Adrenal gland (tissue), 9 donors: ENCODE measurements at regions not wholly inside any gene's neighbourhood (a gene's known extent, or its start where the extent isn't known, plus 50 kb on each side); places are given as distances from the start of the nearest gene placed in this dataset.

Source experiments
- DNase-seq, 7 donors: peaks; one replicate each; pipeline ENCODE4 v3.0.0-alpha.2; 2019 to 2020
- H3K27ac ChIP-seq, 5 donors: fragments of 200-600 bp; sonication (generic) in 4 of 5; 1 replicate in 3 of 5; 2 replicates in 2 of 5; pipeline versions ENCODE4 v1.5.1 to v1.8.0; 2016 to 2020; ENCODE audit warnings: mild to moderate bottlenecking in 1 of 5
- H3K27me3 ChIP-seq: fragments of 200-600 bp; 2 replicates; pipeline ENCODE4 v1.8.0; 2021
- H3K36me3 ChIP-seq, 2 donors: fragments of 200-600 bp; replicated peaks in 1 of 2; 1 replicate in 1 of 2; 2 replicates in 1 of 2; pipeline versions ENCODE4 v1.5.1 to v1.8.0; 2018 to 2022
- H3K4me1 ChIP-seq, 2 donors: fragments of 200-600 bp; replicated peaks in 1 of 2; 1 replicate in 1 of 2; 2 replicates in 1 of 2; pipeline versions ENCODE4 v1.5.1 to v1.8.0; 2018 to 2021
- H3K4me3 ChIP-seq, 4 donors: fragments of 200-600 bp; sonication (generic) in 3 of 4; one replicate each; pipeline ENCODE4 v1.5.1; 2016 to 2018
- H3K9me3 ChIP-seq, 3 donors: fragments of 200-600 bp; sonication (generic) in 1 of 3; replicated peaks in 1 of 3; 1 replicate in 2 of 3; 2 replicates in 1 of 3; pipeline versions ENCODE4 v1.5.1 to v1.8.0; 2016 to 2021
- CTCF ChIP-seq, 6 experiments: fragments of 450-650 bp in 4 of 6; fragments of 200-600 bp in 2 of 6; sonication (generic) in 1 of 6; IDR thresholded peaks; 1 replicate in 5 of 6; 2 replicates in 1 of 6; pipeline versions ENCODE4 v1.5.1 to v1.8.0; 2016 to 2021; ENCODE audit warnings: antibody characterized with exemption in 6 of 6, mild to moderate bottlenecking in 2 of 6, moderate library complexity in 1 of 6
- POLR2A ChIP-seq, 2 donors: fragments of 450-650 bp; IDR thresholded peaks; one replicate each; pipeline ENCODE4 v1.6.1; 2017; ENCODE audit warnings: antibody characterized with exemption in 2 of 2, mild to moderate bottlenecking in 2 of 2, moderate library complexity in 1 of 2
- WGBS, 4 donors: extraction: QIAGEN DNeasy Blood & Tissue Kit in 2 of 4; methylation state at CpG; one replicate each; pipeline versions ENCODE4 v1.1.5 to v1.1.7; 2013 to 2017; 5-methylcytosine and 5-hydroxymethylcytosine counted together
- intact Hi-C, 2 donors: fragments of 100-400 bp; cut with DNase I; formaldehyde crosslinking; loops; one replicate each; pipeline versions ENCODE4 v1.14.1 to v1.15.0; 2022 to 2023
- donor health status: healthy with polysubstance abuse.
- donor health status: Bipolar disorder and iron deficiency.
- donor health status: DM: yes; HTN: yes; CAD: no.
- donor health status: DM: no; HTN: no; CAD: no.
- donor health status: DM: no; HTN: no; CAD: no.

DNA sequence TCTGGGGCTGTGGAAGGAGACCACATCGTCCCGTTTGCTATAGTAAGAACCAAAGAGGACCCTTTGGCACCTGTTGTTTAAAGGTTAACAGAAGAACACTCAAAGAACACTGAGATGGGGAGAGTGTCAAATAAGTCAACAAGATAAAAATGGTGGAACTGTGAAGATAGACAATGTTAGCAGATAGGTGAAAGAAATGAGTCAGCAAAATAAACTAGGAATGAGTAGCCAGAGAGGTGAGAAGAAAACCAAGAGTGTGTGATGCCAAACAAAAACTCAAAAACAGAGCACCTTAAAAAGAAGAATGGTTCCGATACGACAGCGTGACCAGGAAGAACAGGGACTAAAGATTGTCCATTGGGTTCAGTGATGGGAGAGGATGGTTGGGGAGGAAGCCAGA lies 74.7 kb upstream of the PIWIL1 start:
- TF ChIP-seq POLR2A (IDR thresholded peaks at IDR 0.05) = no peak
- TF ChIP-seq CTCF (IDR thresholded peaks at IDR 0.05) = no peak
- whole genome bisulfite sequencing, 4 donors = 77 to 86% (median 80%) methylated on average over 5 of the region's 5 CpGs
- H3K9me3 ChIP-seq = no peaks in the 10 kb centered on the region
- no peak for DNase-seq
- H3K27ac ChIP-seq = no peak overlapping the region
- intact Hi-C loops = no loop called here
- H3K4me3 ChIP-seq = no peak overlapping the region
- no peaks in the 10 kb centered on the region for H3K36me3 ChIP-seq
- H3K27me3 ChIP-seq = peaks cover 12% of the 10 kb centered on the region
- H3K4me1 ChIP-seq = no peaks in the 10 kb centered on the region

GRCh38 chr12:130263996-130264395 lies 73.7 kb upstream of the PIWIL1 start:
- WGBS, 4 donors = 67 to 84% (median 81%) methylated on average over 7 of the region's 7 CpGs
- intact Hi-C loops = no loop called here
- Histone ChIP-seq H3K4me3 (no peak overlapping the region), H3K9me3 (no peaks in the 10 kb centered on the region), H3K4me1 (no peaks in the 10 kb centered on the region), H3K27ac (no peak overlapping the region), H3K27me3 (peaks cover 19% of the 10 kb centered on the region), H3K36me3 (no peaks in the 10 kb centered on the region)
- DNase-seq = no peak
- TF ChIP-seq CTCF (IDR thresholded peaks at IDR 0.05) = no peak
- TF ChIP-seq POLR2A (IDR thresholded peaks at IDR 0.05) = no peak

DNA sequence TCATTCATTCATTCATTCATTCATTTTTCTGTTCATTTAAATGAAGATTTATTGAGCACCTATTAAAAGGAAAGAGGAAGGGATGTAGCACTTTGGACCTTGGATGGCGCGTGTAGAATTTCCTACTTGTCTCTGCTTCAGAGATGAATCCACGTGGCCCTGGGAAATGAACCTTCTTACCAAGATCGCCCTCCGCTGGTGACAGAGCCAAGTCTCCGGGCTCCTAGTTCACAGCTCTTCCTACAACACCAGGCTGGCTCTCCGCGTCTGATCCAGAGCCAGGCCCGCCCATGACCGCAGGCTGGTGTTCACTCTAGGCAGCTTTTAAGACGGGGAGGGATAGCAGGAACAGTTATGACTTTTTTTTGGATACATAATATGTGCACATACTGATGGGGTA lies 70.9 kb upstream of the PIWIL1 start:
- peaks cover 19% of the 10 kb centered on the region for H3K27me3 ChIP-seq
- intact Hi-C loops = no loop called here
- TF ChIP-seq POLR2A (IDR thresholded peaks at IDR 0.05) = no peak
- TF ChIP-seq CTCF (IDR thresholded peaks at IDR 0.05) = no peak
- no peak overlapping the region for H3K4me3 ChIP-seq
- no peak overlapping the region for H3K27ac ChIP-seq
- H3K36me3 ChIP-seq = no peaks in the 10 kb centered on the region
- H3K9me3 ChIP-seq = no peaks in the 10 kb centered on the region
- WGBS, 4 donors = 20 to 44% (median 39%) methylated on average over 8 to 11 of the region's 11 CpGs
- no peak for DNase-seq
- H3K4me1 ChIP-seq = no peaks in the 10 kb centered on the region

DNA sequence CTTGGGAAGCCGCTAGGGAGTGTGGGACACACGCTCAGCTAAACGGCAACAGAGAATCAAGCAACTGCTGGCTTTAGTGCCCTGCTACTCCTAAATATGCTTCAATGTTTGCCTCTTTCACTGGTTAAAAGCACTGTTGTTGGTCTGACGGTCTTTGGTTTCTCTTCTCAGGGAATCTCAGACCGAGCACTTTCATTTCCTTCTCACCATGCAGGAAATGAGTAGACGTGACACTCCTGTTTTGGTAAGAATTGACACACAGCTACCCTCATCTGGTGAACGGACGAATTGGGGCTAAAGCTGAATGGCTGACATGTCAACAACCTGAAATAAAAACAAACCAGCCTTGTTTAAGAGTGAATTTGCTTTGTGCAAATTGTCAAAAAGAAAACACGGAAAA lies 57.5 kb upstream of the PIWIL1 start:
- no peak for TF ChIP-seq CTCF (IDR thresholded peaks at IDR 0.05)
- TF ChIP-seq POLR2A (IDR thresholded peaks at IDR 0.05) = no peak
- H3K27me3 ChIP-seq = no peaks in the 10 kb centered on the region
- no peak overlapping the region for H3K27ac ChIP-seq
- intact Hi-C loops = no loop called here
- H3K4me3 ChIP-seq = no peak overlapping the region
- no peaks in the 10 kb centered on the region for H3K4me1 ChIP-seq
- H3K9me3 ChIP-seq = no peaks in the 10 kb centered on the region
- 36 to 45% (median 37%) methylated on average over 9 of the region's 9 CpGs for WGBS, 4 donors
- H3K36me3 ChIP-seq = no peaks in the 10 kb centered on the region
- DNase-seq = no peak
